ENCODE measurements at regions not wholly inside any gene's neighbourhood (a gene's known extent, or its start where the extent isn't known, plus 50 kb on each side); places are given as distances from the start of the nearest gene placed in this dataset.

DNA sequence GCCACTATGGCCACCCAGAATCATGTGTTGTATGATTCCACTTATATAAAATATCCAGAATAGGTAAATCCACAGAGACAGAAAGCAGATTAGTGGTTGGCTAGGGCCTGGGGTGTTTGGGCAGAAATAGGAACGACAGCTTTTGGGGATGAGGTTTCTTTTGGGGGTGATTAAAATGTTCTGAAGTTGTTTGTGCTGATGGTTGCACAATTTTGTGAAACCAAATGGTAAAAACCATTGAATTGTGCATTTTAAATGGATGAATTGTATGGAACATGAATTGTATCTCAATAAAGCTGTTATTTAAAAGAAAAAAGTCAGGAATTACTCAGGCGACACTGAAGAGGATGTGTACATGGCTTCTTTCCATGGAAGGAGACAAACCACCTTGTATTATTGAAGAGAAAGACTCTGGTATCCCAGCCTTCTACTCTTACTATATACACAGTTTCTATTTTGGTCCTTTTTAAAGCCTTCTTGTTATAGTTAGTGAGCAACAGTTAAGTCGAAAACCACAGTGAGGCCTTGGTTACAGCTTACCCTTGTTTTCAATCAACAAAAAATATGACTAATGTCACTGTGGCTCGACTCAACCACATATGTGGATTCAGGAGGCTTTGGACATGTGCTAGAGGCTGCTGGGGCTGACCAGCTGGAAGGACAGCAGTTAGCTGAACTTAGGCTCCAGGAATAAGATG lies 57.1 kb upstream of the KMT2E start:
- no peak for TF ChIP-seq CTCF (IDR thresholded peaks at IDR 0.05; ENCODE audit: low read length)
- no peak for TF ChIP-seq EZH2 (IDR thresholded peaks at IDR 0.05; ENCODE audit: borderline replicate concordance, low read length)
